Karpas-422 (cell line): ENCODE measurements at regions not wholly inside any gene's neighbourhood (a gene's known extent, or its start where the extent isn't known, plus 50 kb on each side); places are given as distances from the start of the nearest gene placed in this dataset. TPM values are rescaled to one million over a fixed set of nuclear protein-coding genes. Genes with fewer than 3 reads are reported as not detected.

ENCODE experiments used
- DNase-seq: peaks from one replicate; pipeline ENCODE4 v3.0.0-alpha.2; 2015
- H2AFZ ChIP-seq: fragments of 200-600 bp; sonication (generic); 2 replicates; pipeline ENCODE4 v1.6.1; 2014; ENCODE audit warnings: antibody characterized with exemption, low read length, mixed read lengths
- H3K27ac ChIP-seq: fragments of 200-600 bp; sonication (generic); 2 replicates; pipeline ENCODE4 v1.5.1; 2014; ENCODE audit warnings: mild to moderate bottlenecking, low read length, moderate library complexity
- H3K27me3 ChIP-seq: fragments of 200-600 bp; sonication (generic); 2 replicates; pipeline ENCODE4 v1.6.1; 2014; ENCODE audit warnings: low read length, mixed read lengths
- H3K36me3 ChIP-seq: fragments of 200-600 bp; sonication (generic); 2 replicates; pipeline ENCODE4 v1.6.1; 2014; ENCODE audit warnings: low read length, mixed read lengths; ENCODE audit not compliant: insufficient read depth
- H3K4me1 ChIP-seq: fragments of 200-600 bp; sonication (generic); 2 replicates; pipeline ENCODE4 v1.6.1; 2014; ENCODE audit warnings: mild to moderate bottlenecking, low read length, mixed read lengths
- H3K4me2 ChIP-seq: fragments of 200-600 bp; sonication (generic); 2 replicates; pipeline ENCODE4 v1.6.1; 2014; ENCODE audit warnings: low read length, low read depth, mild to moderate bottlenecking; ENCODE audit not compliant: poor library complexity, severe bottlenecking
- H3K4me3 ChIP-seq: fragments of 200-600 bp; sonication (generic); 2 replicates; pipeline ENCODE4 v1.5.1; 2014; ENCODE audit warnings: mild to moderate bottlenecking, antibody characterized with exemption, low read length, mixed read lengths
- H3K79me2 ChIP-seq: fragments of 200-600 bp; sonication (generic); 2 replicates; pipeline ENCODE4 v1.6.1; 2014; ENCODE audit warnings: mild to moderate bottlenecking, low read length, mixed read lengths
- H3K9ac ChIP-seq: fragments of 200-600 bp; sonication (generic); 2 replicates; pipeline ENCODE4 v1.6.0; 2014; ENCODE audit warnings: low read length
- H3K9me2 ChIP-seq: fragments of 200-600 bp; sonication (generic), shearing (Covaris generic); replicated peaks from 2 replicates; pipeline ENCODE4 v1.6.0; 2014; ENCODE audit warnings: mild to moderate bottlenecking, low read length, moderate library complexity; ENCODE audit not compliant: insufficient read depth
- H3K9me3 ChIP-seq: fragments of 300-700, 200-600 bp; sonication (generic); 2 replicates; pipeline ENCODE4 v1.6.1; 2014; ENCODE audit warnings: low read length, mixed read lengths
- H4K20me1 ChIP-seq: fragments of 200-600 bp; sonication (generic); 2 replicates; pipeline ENCODE4 v1.6.1; 2014; ENCODE audit warnings: mild to moderate bottlenecking, antibody characterized with exemption, low read length, low read depth; ENCODE audit not compliant: insufficient read depth
- small RNA-seq: library from RNA; depleted of rRNA; stranded (forward); fragments of <200 nt; gene quantifications from one replicate; pipeline ENCODE3, GENCODE V24; 2014

DNA sequence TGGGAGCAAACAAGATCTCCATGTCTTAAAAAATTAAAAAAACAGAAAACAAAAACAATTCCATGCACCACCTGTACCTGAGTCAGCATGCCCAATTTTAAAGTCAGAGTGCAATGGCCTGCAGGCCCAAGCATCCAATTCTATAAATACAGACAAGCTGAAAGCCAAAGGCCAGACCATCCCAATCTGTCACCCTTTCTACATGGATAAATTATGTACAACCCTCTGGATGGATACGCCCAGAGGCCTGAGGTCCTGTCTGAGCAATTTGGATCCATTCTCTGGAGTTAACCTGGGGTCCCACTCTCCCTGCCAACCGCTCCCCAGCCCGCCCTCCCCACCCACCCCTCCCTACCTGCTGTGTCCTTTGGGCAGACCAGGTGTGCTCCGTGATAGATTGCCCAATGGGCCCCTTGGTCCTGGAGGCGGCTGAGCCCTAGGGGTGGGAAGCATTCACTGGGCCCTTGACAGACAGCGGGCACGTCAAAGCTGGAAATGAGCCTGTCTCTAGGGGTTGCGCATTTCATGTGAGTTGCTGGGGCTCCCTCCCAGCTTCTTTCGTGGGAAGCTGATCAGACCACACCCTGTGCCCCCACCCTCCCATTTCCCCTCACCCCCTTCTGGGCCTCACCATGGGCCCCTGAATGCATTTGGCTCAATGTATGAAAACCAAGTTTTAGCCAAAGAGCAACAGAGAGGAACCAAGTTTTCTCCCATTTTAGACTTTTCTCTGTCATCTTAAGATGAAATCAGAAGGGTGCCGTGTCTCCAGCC is 171.3 kb downstream of the BCL11B start:
- Histone ChIP-seq H3K4me3 (no peak overlapping the region), H3K79me2 (no peaks in the 10 kb centered on the region), H3K9me2 (no peaks in the 10 kb centered on the region), H3K9me3 (0 out of 2 replicates have a peak, but pooled peaks cover 2% of the 10 kb centered on the region), H3K9ac (no peak overlapping the region), H3K36me3 (no peaks in the 10 kb centered on the region), H3K4me2 (no peak overlapping the region), H3K4me1 (no peaks in the 10 kb centered on the region), H4K20me1 (no peaks in the 10 kb centered on the region), H3K27me3 (no peaks in the 10 kb centered on the region), H3K27ac (no peak overlapping the region), H2AFZ (no peak overlapping the region)
- no peak for DNase-seq

DNA sequence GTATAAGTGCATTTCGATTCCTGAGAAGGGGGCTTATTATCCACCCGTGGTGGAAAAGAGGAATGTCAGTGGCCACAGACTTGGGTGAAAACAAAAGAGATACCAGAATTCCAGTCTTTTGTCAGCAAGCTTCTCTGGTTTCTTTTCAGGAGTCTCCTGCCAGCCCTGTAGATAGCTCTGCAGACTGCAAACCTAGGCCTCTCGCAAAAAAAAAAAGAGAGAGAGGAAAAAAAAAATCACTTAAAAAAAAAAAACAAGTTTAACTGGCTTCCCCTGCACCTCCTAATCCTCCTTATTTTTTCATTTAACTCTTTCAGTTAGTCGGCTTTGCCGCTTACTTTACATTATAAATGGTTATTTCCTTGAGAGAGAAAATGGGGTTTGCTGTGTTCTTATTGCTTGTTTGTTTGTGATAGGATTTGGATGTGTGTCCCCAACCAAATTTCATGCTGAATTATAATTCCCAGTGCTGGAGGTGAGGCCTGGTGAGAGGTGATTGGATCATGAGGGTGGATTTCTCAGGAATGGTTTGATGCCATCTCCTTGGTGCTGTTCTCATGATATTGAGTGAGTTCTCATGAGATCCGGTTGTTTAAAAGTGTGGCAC is 170.0 kb downstream of the BCL11B start:
- no peaks in the 10 kb centered on the region for H3K79me2 ChIP-seq
- H3K9ac ChIP-seq: no peak overlapping the region
- H3K27ac ChIP-seq: no peak overlapping the region
- H3K9me2 ChIP-seq: no peaks in the 10 kb centered on the region
- H4K20me1 ChIP-seq: no peaks in the 10 kb centered on the region
- DNase-seq: no peak
- 0 out of 2 replicates have a peak, but pooled peaks cover 3% of the 10 kb centered on the region for H3K9me3 ChIP-seq
- H3K4me2 ChIP-seq: no peak overlapping the region
- H3K4me3 ChIP-seq: no peak overlapping the region
- no peaks in the 10 kb centered on the region for H3K27me3 ChIP-seq
- no peaks in the 10 kb centered on the region for H3K4me1 ChIP-seq
- H2AFZ ChIP-seq: no peak overlapping the region
- no peaks in the 10 kb centered on the region for H3K36me3 ChIP-seq

DNA sequence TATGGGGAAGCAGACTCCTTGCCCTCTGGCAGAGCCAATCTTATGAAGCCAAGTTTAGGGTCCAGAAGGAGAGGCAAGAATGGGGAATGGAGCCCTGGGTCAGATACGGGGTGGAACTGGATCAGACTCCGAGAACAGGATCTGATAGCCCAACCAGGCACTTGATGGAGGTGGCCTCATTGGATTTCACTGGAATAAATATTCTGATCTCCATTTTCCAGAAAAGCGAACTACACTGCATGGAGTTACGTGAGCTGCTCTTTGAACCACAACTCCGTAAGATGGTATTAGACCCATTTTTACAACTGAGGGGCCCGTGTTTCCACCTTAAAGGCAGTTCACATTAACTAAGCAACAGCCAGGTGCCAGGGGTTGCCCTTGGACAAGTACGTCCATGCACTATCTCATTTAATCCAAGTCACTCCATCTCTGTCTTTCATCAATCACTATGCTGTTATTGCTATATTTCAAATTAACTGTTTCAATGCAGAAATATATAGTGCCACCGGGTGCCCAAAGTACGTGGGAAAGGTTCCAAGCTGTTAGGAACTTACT is 155.2 kb downstream of the BCL11B start:
- Histone ChIP-seq H3K27me3 (no peaks in the 10 kb centered on the region), H3K4me3 (no peak overlapping the region), H3K79me2 (no peaks in the 10 kb centered on the region), H3K9ac (no peak overlapping the region), H3K9me2 (no peaks in the 10 kb centered on the region), H3K9me3 (no peaks in the 10 kb centered on the region), H3K4me1 (no peaks in the 10 kb centered on the region), H3K36me3 (no peaks in the 10 kb centered on the region), H4K20me1 (no peaks in the 10 kb centered on the region), H2AFZ (no peak overlapping the region), H3K27ac (no peak overlapping the region), H3K4me2 (no peak overlapping the region)
- no peak for DNase-seq

DNA sequence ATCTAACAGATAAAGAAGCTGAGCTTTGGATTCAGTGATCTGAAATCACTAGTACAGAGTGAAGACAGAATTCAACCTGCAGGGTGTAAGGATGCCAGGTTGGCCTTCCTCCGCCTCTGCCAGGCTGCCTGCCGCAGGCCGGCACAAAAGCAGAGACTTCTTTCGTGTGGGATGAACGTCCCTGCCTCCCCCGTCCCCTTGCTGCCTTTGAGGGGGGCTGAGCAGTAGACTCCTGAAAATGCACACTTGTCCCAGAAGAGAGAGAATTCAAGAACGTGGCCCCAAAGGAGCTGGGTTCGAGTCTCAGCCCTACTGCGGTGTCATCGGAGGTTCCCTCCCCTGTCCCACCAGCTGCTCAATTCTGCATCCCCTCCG is 154.3 kb downstream of the BCL11B start:
- no peak overlapping the region for H2AFZ ChIP-seq
- H3K36me3 ChIP-seq: no peaks in the 10 kb centered on the region
- H3K9me3 ChIP-seq: no peaks in the 10 kb centered on the region
- no peaks in the 10 kb centered on the region for H3K27me3 ChIP-seq
- no peaks in the 10 kb centered on the region for H4K20me1 ChIP-seq
- H3K4me1 ChIP-seq: no peaks in the 10 kb centered on the region
- no peak for DNase-seq
- H3K9ac ChIP-seq: no peak overlapping the region
- H3K79me2 ChIP-seq: no peaks in the 10 kb centered on the region
- H3K4me3 ChIP-seq: no peak overlapping the region
- no peak overlapping the region for H3K4me2 ChIP-seq
- no peak overlapping the region for H3K27ac ChIP-seq
- H3K9me2 ChIP-seq: no peaks in the 10 kb centered on the region

DNA sequence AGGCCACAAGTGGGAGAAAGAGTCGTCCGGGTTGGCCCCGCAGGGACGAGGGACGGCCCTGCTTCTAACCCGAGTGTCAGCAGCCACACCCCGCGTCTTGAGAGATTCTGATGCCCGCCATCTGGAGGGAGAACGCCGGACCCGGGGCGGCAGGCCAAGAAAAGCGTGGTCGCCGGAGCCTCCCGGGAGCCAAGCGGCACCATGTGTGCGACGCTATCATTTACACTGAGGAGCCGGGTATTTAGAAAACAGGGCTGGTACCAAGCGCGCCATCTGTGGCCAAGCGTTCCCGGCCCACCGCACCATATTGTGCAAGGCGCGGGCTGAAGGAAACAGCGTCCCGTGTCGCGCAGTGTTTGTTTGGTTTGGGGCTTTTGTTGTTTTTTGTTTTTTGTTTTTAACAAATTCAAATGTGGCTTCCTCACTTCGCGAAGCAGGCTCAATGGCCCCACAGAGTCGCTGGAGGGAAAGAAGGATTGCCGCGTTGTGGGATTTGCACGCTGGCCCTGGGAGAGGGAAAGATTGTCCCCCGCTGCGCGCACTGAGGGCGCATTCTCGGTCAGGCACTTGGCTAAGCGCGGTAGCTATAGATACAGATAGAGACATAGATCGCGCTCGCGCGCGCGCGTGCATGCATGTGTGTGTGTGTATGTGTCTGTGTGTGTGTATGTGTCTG is 153.8 kb downstream of the BCL11B start:
- no peak overlapping the region for H3K4me3 ChIP-seq

DNA sequence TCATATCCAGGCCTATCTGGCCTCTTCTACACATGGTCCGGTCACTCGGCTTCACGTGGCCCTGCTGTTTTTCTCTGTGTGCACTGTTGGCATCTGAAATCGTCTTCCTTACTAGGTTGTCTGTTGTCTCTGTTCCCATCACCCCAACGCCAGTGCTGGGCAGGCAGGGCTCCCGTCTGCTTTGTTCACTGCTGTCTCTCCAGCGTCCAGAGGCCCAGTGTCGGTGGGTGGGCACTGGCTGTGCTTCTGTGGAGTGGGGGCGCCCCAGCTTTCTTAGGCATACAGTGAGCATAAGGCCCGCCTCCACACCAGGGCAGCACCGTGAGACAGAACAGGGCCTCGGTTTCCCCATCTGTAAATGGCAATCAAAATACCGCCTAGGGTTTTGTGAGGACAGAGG is 153.1 kb downstream of the BCL11B start:
- Histone ChIP-seq H3K36me3 (no peaks in the 10 kb centered on the region), H3K27ac (no peak overlapping the region), H3K9ac (no peak overlapping the region), H3K4me1 (no peaks in the 10 kb centered on the region), H3K79me2 (no peaks in the 10 kb centered on the region), H4K20me1 (no peaks in the 10 kb centered on the region), H3K27me3 (no peaks in the 10 kb centered on the region), H3K4me2 (no peak overlapping the region), H3K9me2 (no peaks in the 10 kb centered on the region), H3K9me3 (peaks cover 3% of the 10 kb centered on the region; the same call in 1 of the 2 replicates), H2AFZ (no peak overlapping the region), H3K4me3 (no peak overlapping the region)
- DNase-seq: no peak

More for the DNA sequence above, 153.8 kb downstream of the BCL11B start:
- H3K9me2 ChIP-seq: no peaks in the 10 kb centered on the region
- no peaks in the 10 kb centered on the region for H3K36me3 ChIP-seq
- H3K4me2 ChIP-seq: no peak overlapping the region
- no peak overlapping the region for H3K27ac ChIP-seq
- DNase-seq: no peak
- no peak overlapping the region for H3K9ac ChIP-seq
- H3K9me3 ChIP-seq: peaks cover 2% of the 10 kb centered on the region; the same call in 1 of the 2 replicates
- no peaks in the 10 kb centered on the region for H3K27me3 ChIP-seq
- no peaks in the 10 kb centered on the region for H4K20me1 ChIP-seq
- H2AFZ ChIP-seq: no peak overlapping the region
- H3K4me1 ChIP-seq: no peaks in the 10 kb centered on the region
- no peaks in the 10 kb centered on the region for H3K79me2 ChIP-seq

Small RNA genes in the stretch of these regions (small RNA-seq; reads per million reads assigned to genes)
- gene AL162151.2 (0.36 reads per million), gene RN7SL714P (not detected)
